LNCAP (cell line): ENCODE measurements at regions not wholly inside any gene's neighbourhood (a gene's known extent, or its start where the extent isn't known, plus 50 kb on each side); places are given as distances from the start of the nearest gene placed in this dataset.

Source experiments
- CTCF ChIP-seq: fragments of 450-650 bp; IDR thresholded peaks from 2 replicates; pipeline ENCODE4 v1.5.1; 2017; ENCODE audit warnings: mild to moderate bottlenecking

- TF ChIP-seq CTCF = peak; percentile 16; the same call in 1 of the 2 replicates
These were observed 733.7 kb downstream of the ZNF385D start for GRCh38 chr3:21017115-21017852.

- TF ChIP-seq CTCF = no peak
These were observed 737.4 kb downstream of the ZNF385D start for GRCh38 chr3:21013566-21013965.

- TF ChIP-seq CTCF = no peak
These were observed 751.3 kb downstream of the ZNF385D start for GRCh38 chr3:20999661-21000060.

GRCh38 chr3:20997183-20997582, 753.8 kb downstream of the ZNF385D start:
- no peak for TF ChIP-seq CTCF

GRCh38 chr3:20990896-20991295, 760.1 kb downstream of the ZNF385D start:
- TF ChIP-seq CTCF = no peak

GRCh38 chr3:20984594-20985205, 766.3 kb downstream of the ZNF385D start:
- TF ChIP-seq CTCF = no peak

- TF ChIP-seq CTCF = no peak
These were observed 775.8 kb downstream of the ZNF385D start for GRCh38 chr3:20975188-20975651.
